K562 (cell line): ENCODE measurements at regions not wholly inside any gene's neighbourhood (a gene's known extent, or its start where the extent isn't known, plus 50 kb on each side); places are given as distances from the start of the nearest gene placed in this dataset.

Experiments
- ATAC-seq: fragments of 200-7000 bp; cut with Tn5 transposase; 3 replicates; pipeline ENCODE4 v1.9.1; 2020; ENCODE audit warnings: moderate library complexity
- BruUV-seq: library from RNA; stranded (reverse); fragments of 400-500 nt; replicated peaks from 2 replicates; lab custom pipeline; 2021; lab: Mats Ljungman, UMichigan
- CTCF ChIA-PET: fragments of 300-600 bp; formaldehyde crosslinking; extraction: SDS; loops from one replicate; lab custom pipeline; 2021; ENCODE audit warnings: low intra/inter-chr PET ratio; lab: Yijun Ruan, JAX
- POLR2A ChIA-PET: fragments of 300-600, 350-650 bp; sonication (Branson Sonifier 250); formaldehyde crosslinking; extraction: SDS; loops from one replicate; lab custom pipeline; 2021; ENCODE audit warnings: antibody characterized with exemption, inconsistent platforms; lab: Yijun Ruan, JAX
- DNase-seq, 4 experiments: peaks; one replicate each; pipeline versions ENCODE4 v3.0.0 to v3.0.0-alpha.2; 2011 to 2018; ENCODE audit warnings: low spot score in 3 of 4, mixed read lengths in 3 of 4; ENCODE audit errors: extremely low read depth in 1 of 4
- FAIRE-seq: peaks from 2 replicates; lab custom pipeline; 2011; peaks lifted over from hg19 to GRCh38; lab: Jason Lieb, UNC
- H2AFZ ChIP-seq: 2 replicates; pipeline ENCODE4 v1.6.0; 2011; ENCODE audit warnings: low read depth, low read length, control low read depth, inconsistent platforms
- H3K27ac ChIP-seq: fragments of 200-600 bp; 3 replicates; pipeline ENCODE4 v1.8.0; 2011; ENCODE audit warnings: low read depth, mild to moderate bottlenecking, control low read depth, inconsistent platforms, low read length, moderate library complexity, mixed read lengths; ENCODE audit errors: extremely low read depth
- H3K27me3 ChIP-seq, 2 experiments: fragments of 300-600 bp in 1 of 2; 2 replicates in 1 of 2; 3 replicates in 1 of 2; pipeline versions ENCODE4 v1.6.0 to v1.8.0; 2011; ENCODE audit warnings: inconsistent platforms in 2 of 2, low read length in 2 of 2, mild to moderate bottlenecking in 1 of 2, mixed read lengths in 1 of 2, moderate library complexity in 1 of 2; ENCODE audit not compliant: control insufficient read depth in 2 of 2, insufficient read depth in 2 of 2
- H3K36me3 ChIP-seq: fragments of 300-600 bp; 3 replicates; pipeline ENCODE4 v1.8.0; 2011; ENCODE audit warnings: mild to moderate bottlenecking, low read length, inconsistent platforms; ENCODE audit not compliant: control insufficient read depth, insufficient read depth
- H3K4me1 ChIP-seq, 2 experiments: fragments of 200-600 bp in 1 of 2; replicated peaks in 1 of 2; 2 replicates in 1 of 2; 3 replicates in 1 of 2; pipeline versions ENCODE4 v1.5.1 to v1.8.0; 2011; ENCODE audit warnings: inconsistent platforms in 2 of 2, low read length in 2 of 2, mild to moderate bottlenecking in 1 of 2, mixed read lengths in 1 of 2, moderate library complexity in 1 of 2; ENCODE audit not compliant: control insufficient read depth in 2 of 2, insufficient read depth in 2 of 2
- H3K4me2 ChIP-seq: 2 replicates; pipeline ENCODE4 v1.6.1; 2011; ENCODE audit warnings: low read length, control low read depth, inconsistent platforms, mixed read lengths; ENCODE audit not compliant: insufficient read depth
- H3K4me3 ChIP-seq: fragments of 200-600 bp; sonication (generic), shearing (Covaris generic); 2 replicates; pipeline ENCODE4 v1.5.1; 2016; ENCODE audit warnings: control low read depth, inconsistent platforms
- H3K79me2 ChIP-seq: fragments of 200-600 bp; 3 replicates; pipeline ENCODE4 v1.8.0; 2011; ENCODE audit warnings: low read length, inconsistent platforms; ENCODE audit not compliant: control insufficient read depth, insufficient read depth
- H3K9ac ChIP-seq, 2 experiments: 2 replicates each; pipeline versions ENCODE4 v1.6.0 to v1.6.1; 2011; ENCODE audit warnings: low read depth in 2 of 2, low read length in 2 of 2, control low read depth in 1 of 2, inconsistent platforms in 1 of 2, mild to moderate bottlenecking in 1 of 2, mixed read lengths in 1 of 2; ENCODE audit not compliant: insufficient read depth in 1 of 2
- H3K9me1 ChIP-seq: one replicate; pipeline ENCODE4 v1.6.0; 2011; ENCODE audit warnings: inconsistent platforms, mild to moderate bottlenecking, low read length, moderate library complexity; ENCODE audit not compliant: control insufficient read depth, insufficient read depth
- H3K9me3 ChIP-seq: replicated peaks from 2 replicates; pipeline ENCODE4 v1.5.1; 2011; ENCODE audit warnings: low read depth, low read length, inconsistent platforms; ENCODE audit not compliant: control insufficient read depth, insufficient read depth
- H4K20me1 ChIP-seq: replicated peaks from 2 replicates; pipeline ENCODE4 v1.6.1; 2011; ENCODE audit warnings: low read length, inconsistent platforms, mixed read lengths; ENCODE audit not compliant: control insufficient read depth, insufficient read depth
- FOSL1 ChIP-seq: fragments of 200-800 bp; sonication (Bioruptor generic); conservative IDR thresholded peaks from 2 replicates; pipeline ENCODE4 v1.6.1; 2016; ENCODE audit warnings: missing genetic modification characterization, missing compliant biosample characterization
- FOXJ2 ChIP-seq: fragments of 200-800 bp; sonication (Bioruptor generic); IDR thresholded peaks from 2 replicates; pipeline ENCODE4 v1.6.1; 2016; ENCODE audit warnings: missing genetic modification characterization, missing compliant biosample characterization
- MAFK ChIP-seq: IDR thresholded peaks from 2 replicates; pipeline ENCODE4 v1.6.1; 2011; ENCODE audit warnings: low read length, improper control_type of control experiment
- RBM39 ChIP-seq: fragments of 200-400 bp; formaldehyde crosslinking; optimal IDR thresholded peaks from 2 replicates; pipeline ENCODE3; 2018; ENCODE audit warnings: low read depth, low read length
- TEAD4 ChIP-seq, 2 experiments: sonication (generic) in 1 of 2; formaldehyde crosslinking in 1 of 2; IDR thresholded peaks; 2 replicates each; pipeline versions ENCODE4 v1.6.1 to v1.8.0; 2012 to 2022; ENCODE audit warnings: borderline replicate concordance in 1 of 2, inconsistent platforms in 1 of 2, low read length in 1 of 2, mild to moderate bottlenecking in 1 of 2, missing genetic modification reagents in 1 of 2
- ZKSCAN8 ChIP-seq: fragments of 200-800 bp; sonication (Bioruptor generic); IDR thresholded peaks from 2 replicates; pipeline ENCODE4 v1.6.1; 2016; ENCODE audit warnings: missing genetic modification characterization, missing compliant biosample characterization
- ZNF175 ChIP-seq: fragments of 200-800 bp; sonication (Bioruptor generic); IDR thresholded peaks from 2 replicates; pipeline ENCODE4 v1.6.1; 2016; ENCODE audit warnings: low read depth, mild to moderate bottlenecking, missing genetic modification characterization, missing compliant biosample characterization
- WGBS: fragments of 100-300 bp; shearing (Covaris generic); methylation state at CpG from one replicate; pipeline ENCODE4 v1.1.6; 2016; ENCODE audit warnings: low coverage, mixed read lengths; ENCODE audit not compliant: insufficient coverage; ENCODE audit errors: missing lambda C conversion rate; 5-methylcytosine and 5-hydroxymethylcytosine counted together
- in situ Hi-C: fragments of 300-500 bp; cut with MboI; formaldehyde crosslinking; loops from 4 replicates; pipeline ENCODE4 v1.15.0; 2018; ENCODE audit warnings: inconsistent platforms, mixed read lengths
- intact Hi-C: fragments of 100-400 bp; cut with micrococcal nuclease; formaldehyde crosslinking; loops from 2 replicates; pipeline ENCODE4 v1.14.2; 2022
- TF ChIP-seq, protein P1 (sequence below): fragments of 450-650 bp; formaldehyde crosslinking; IDR thresholded peaks from 2 replicates; pipeline ENCODE4 v1.4.0; 2020; ENCODE audit warnings: mild to moderate bottlenecking
- TF ChIP-seq, protein P2 (sequence below), 2 experiments: fragments of 450-650 bp; formaldehyde crosslinking in 1 of 2; IDR thresholded peaks; 2 replicates each; pipeline versions ENCODE4 v1.4.0 to v1.6.1; 2014 to 2020; ENCODE audit warnings: mild to moderate bottlenecking in 2 of 2, borderline replicate concordance in 1 of 2, low read depth in 1 of 2
- TF ChIP-seq, protein P3 (sequence below): IDR thresholded peaks from 2 replicates; pipeline ENCODE4 v1.6.1; 2011; ENCODE audit not compliant: insufficient read length; ENCODE audit errors: extremely low read depth
- TF ChIP-seq, protein P4 (sequence below): fragments of 250-450 bp; sonication (Bioruptor Pico); IDR thresholded peaks from 2 replicates; pipeline ENCODE4 v1.8.0; 2022; ENCODE audit warnings: inconsistent platforms, mild to moderate bottlenecking, moderate library complexity, borderline replicate concordance

DNA sequence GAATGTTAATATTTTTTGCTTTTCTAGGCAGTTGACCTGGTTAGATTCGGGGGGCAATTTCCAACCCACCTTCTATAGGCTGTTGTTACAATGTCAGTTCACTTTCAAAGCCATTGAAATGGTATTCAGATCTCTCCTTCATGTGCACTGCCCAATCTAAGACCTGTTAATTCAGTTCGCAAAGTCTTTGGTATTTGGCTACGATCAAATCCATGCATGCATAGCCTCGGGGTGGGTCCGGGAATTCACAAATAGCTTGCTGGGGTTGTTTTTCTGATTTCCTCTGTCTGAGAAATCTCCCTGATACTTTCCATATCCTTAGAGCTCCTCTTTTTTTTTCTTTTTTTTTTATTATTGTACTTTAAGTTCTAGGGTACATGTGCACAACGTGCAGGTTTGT is 252.6 kb upstream of the SPAG17 start:
- no peak for ATAC-seq
- Histone ChIP-seq H3K4me3 (no peak overlapping the region), H3K79me2 (no peaks in the 10 kb centered on the region), H3K9ac (no peak overlapping the region), H3K36me3 (no peaks in the 10 kb centered on the region), H4K20me1 (no peaks in the 10 kb centered on the region), H3K9me1 (no peaks in the 10 kb centered on the region), H3K27me3 (no peaks in the 10 kb centered on the region), H3K4me1 (no peaks in the 10 kb centered on the region), H3K27ac (no peak overlapping the region), H2AFZ (no peak overlapping the region), H3K9me3 (no peaks in the 10 kb centered on the region), H3K4me2 (no peak overlapping the region)
- no peak for DNase-seq
- in situ Hi-C loops (no loop called here), intact Hi-C loops (no loop called here)
- ChIA-PET POLR2A (no interaction called here), CTCF (no interaction called here)
- BruUV-seq = no TSS peak
- WGBS = 0% methylated on average over 5 of the region's 6 CpGs
- FAIRE-seq = no peak
- TF ChIP-seq MAFK (no peak), FOXJ2 (tag) (no peak), FOSL1 (no peak), ZNF175 (no peak), RBM39 (no peak), ZKSCAN8 (CRISPR knock-in tag) (no peak), TEAD4 (IDR thresholded peaks at IDR 0.05; ENCODE audit: low read length) (no peak), TEAD4 (CRISPR knock-in tag; IDR thresholded peaks at IDR 0.05; ENCODE audit: borderline replicate concordance) (no peak)
- TF ChIP-seq, protein P1, sequence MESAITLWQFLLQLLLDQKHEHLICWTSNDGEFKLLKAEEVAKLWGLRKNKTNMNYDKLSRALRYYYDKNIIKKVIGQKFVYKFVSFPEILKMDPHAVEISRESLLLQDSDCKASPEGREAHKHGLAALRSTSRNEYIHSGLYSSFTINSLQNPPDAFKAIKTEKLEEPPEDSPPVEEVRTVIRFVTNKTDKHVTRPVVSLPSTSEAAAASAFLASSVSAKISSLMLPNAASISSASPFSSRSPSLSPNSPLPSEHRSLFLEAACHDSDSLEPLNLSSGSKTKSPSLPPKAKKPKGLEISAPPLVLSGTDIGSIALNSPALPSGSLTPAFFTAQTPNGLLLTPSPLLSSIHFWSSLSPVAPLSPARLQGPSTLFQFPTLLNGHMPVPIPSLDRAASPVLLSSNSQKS (CRISPR knock-in tag) = no peak
- TF ChIP-seq, protein P2, sequence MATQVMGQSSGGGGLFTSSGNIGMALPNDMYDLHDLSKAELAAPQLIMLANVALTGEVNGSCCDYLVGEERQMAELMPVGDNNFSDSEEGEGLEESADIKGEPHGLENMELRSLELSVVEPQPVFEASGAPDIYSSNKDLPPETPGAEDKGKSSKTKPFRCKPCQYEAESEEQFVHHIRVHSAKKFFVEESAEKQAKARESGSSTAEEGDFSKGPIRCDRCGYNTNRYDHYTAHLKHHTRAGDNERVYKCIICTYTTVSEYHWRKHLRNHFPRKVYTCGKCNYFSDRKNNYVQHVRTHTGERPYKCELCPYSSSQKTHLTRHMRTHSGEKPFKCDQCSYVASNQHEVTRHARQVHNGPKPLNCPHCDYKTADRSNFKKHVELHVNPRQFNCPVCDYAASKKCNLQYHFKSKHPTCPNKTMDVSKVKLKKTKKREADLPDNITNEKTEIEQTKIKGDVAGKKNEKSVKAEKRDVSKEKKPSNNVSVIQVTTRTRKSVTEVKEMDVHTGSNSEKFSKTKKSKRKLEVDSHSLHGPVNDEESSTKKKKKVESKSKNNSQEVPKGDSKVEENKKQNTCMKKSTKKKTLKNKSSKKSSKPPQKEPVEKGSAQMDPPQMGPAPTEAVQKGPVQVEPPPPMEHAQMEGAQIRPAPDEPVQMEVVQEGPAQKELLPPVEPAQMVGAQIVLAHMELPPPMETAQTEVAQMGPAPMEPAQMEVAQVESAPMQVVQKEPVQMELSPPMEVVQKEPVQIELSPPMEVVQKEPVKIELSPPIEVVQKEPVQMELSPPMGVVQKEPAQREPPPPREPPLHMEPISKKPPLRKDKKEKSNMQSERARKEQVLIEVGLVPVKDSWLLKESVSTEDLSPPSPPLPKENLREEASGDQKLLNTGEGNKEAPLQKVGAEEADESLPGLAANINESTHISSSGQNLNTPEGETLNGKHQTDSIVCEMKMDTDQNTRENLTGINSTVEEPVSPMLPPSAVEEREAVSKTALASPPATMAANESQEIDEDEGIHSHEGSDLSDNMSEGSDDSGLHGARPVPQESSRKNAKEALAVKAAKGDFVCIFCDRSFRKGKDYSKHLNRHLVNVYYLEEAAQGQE (IDR thresholded peaks at IDR 0.05; ENCODE audit: borderline replicate concordance) = no peak
- TF ChIP-seq, protein P2 (CRISPR knock-in tag; IDR thresholded peaks at IDR 0.05; ENCODE audit: low read depth) = no peak
- TF ChIP-seq, protein P3, sequence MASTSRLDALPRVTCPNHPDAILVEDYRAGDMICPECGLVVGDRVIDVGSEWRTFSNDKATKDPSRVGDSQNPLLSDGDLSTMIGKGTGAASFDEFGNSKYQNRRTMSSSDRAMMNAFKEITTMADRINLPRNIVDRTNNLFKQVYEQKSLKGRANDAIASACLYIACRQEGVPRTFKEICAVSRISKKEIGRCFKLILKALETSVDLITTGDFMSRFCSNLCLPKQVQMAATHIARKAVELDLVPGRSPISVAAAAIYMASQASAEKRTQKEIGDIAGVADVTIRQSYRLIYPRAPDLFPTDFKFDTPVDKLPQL = no peak
- TF ChIP-seq, protein P4, sequence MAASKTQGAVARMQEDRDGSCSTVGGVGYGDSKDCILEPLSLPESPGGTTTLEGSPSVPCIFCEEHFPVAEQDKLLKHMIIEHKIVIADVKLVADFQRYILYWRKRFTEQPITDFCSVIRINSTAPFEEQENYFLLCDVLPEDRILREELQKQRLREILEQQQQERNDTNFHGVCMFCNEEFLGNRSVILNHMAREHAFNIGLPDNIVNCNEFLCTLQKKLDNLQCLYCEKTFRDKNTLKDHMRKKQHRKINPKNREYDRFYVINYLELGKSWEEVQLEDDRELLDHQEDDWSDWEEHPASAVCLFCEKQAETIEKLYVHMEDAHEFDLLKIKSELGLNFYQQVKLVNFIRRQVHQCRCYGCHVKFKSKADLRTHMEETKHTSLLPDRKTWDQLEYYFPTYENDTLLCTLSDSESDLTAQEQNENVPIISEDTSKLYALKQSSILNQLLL (CRISPR knock-in tag) = no peak
